ENCODE measurements at regions not wholly inside any gene's neighbourhood (a gene's known extent, or its start where the extent isn't known, plus 50 kb on each side); places are given as distances from the start of the nearest gene placed in this dataset.

GRCh38 chr6:22622351-22622750 is 53.0 kb downstream of the HDGFL1 start:
- TF ChIP-seq CTCF (IDR thresholded peaks at IDR 0.05) (no peak), POLR2A (IDR thresholded peaks at IDR 0.05) (no peak), POLR2AphosphoS5 (IDR thresholded peaks at IDR 0.05) (no peak), EP300 (IDR thresholded peaks at IDR 0.05) (no peak)

Data from sigmoid colon (tissue), 4 donors.